ENCODE measurements at regions not wholly inside any gene's neighbourhood (a gene's known extent, or its start where the extent isn't known, plus 50 kb on each side); places are given as distances from the start of the nearest gene placed in this dataset.
"Not testable (repeated sequence)": the region's sequence is repeated elsewhere in the genome, so short reads cannot be mapped to it uniquely, and the experiment has no call there.

DNA sequence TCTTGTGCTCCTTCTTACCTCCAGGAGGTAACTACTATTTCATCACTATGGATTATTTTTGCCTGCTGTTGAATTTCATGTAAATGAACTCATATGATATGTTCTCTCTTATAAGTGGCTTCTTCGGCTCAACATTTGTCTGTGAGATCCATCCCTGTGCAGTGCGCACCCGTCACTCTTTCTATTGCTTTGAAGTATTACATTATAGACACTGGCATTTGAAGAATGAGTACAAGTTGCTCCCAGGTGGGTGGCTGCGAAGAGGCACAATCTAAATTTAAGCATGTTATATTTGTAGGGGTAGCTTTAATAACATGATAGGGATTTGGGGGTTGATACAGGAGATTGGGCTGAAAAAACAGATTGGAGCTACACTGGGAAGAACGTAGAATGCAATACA, 809.7 kb downstream of the CCSER2 start:
- TF ChIP-seq, protein P1, sequence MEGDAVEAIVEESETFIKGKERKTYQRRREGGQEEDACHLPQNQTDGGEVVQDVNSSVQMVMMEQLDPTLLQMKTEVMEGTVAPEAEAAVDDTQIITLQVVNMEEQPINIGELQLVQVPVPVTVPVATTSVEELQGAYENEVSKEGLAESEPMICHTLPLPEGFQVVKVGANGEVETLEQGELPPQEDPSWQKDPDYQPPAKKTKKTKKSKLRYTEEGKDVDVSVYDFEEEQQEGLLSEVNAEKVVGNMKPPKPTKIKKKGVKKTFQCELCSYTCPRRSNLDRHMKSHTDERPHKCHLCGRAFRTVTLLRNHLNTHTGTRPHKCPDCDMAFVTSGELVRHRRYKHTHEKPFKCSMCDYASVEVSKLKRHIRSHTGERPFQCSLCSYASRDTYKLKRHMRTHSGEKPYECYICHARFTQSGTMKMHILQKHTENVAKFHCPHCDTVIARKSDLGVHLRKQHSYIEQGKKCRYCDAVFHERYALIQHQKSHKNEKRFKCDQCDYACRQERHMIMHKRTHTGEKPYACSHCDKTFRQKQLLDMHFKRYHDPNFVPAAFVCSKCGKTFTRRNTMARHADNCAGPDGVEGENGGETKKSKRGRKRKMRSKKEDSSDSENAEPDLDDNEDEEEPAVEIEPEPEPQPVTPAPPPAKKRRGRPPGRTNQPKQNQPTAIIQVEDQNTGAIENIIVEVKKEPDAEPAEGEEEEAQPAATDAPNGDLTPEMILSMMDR (IDR thresholded peaks at IDR 0.05; ENCODE audit: borderline replicate concordance, insufficient read depth, low read depth, low read length) = no peak
- H3K4me3 ChIP-seq (ENCODE audit: low read depth, low read length) = no peak overlapping the region

DNA sequence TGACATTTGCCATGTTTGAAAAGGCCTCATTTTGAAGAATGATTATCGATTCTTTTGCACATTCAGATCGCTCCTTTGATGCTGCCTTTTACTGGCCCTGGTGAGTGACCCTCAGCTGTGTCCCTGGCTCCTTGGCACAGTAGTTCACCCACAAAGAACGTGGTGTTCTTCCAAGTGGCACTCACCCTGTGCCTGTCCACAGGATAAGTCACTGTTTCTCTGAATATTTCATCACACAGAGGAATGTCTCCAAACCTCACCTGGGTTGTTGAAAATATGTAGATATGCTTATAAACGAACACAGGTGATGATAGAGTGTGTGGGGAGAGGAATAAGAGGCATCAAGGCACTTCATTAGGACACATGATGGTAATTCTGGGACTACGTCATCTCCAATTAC, 810.7 kb downstream of the CCSER2 start:
- TF ChIP-seq, protein P1 (IDR thresholded peaks at IDR 0.05; ENCODE audit: borderline replicate concordance, insufficient read depth, low read depth, low read length) = no peak
- H3K4me3 ChIP-seq (ENCODE audit: low read depth, low read length) = no peak overlapping the region

DNA sequence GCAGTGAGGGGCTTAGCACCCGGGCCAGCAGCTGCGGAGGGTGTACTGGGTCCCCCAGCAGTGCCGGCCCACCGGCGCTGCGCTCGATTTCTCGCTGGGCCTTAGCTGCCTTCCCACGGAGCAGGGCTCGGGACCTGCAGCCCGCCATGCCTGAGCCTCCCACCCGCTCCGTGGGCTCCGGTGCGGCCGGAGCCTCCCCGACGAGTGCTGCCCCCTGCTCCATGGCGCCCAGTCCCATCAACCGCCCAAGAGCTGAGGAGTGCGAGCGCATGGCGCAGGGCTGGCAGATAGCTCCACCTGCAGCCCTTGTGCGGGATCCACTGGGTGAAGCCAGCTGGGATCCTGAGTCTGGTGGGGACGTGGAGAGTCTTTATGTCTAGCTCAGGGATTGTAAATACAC, 813.1 kb downstream of the CCSER2 start:
- H3K4me3 ChIP-seq (ENCODE audit: low read depth, low read length) = not testable (repeated sequence)

DNA sequence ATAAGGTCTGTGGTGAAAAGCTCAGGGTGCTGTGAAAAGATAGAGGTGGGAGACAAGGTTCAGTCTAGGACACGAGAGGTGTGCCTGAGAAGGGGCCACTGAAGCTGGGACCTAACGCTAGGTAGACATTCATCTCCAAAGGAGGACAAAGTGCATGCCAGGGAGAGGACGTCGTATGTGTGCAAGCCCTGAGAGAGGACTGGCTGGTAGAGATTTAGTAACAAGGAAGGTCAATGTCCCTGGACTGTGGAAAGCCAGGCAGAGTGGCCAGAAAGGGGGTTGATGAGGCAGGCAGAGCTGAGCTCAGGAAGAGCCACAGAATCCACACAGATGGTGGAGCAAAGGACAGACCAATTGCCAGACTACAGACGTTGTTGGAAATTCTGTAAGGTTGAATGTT, 817.6 kb downstream of the CCSER2 start:
- TF ChIP-seq, protein P1 (IDR thresholded peaks at IDR 0.05; ENCODE audit: borderline replicate concordance, insufficient read depth, low read depth, low read length) = no peak

DNA sequence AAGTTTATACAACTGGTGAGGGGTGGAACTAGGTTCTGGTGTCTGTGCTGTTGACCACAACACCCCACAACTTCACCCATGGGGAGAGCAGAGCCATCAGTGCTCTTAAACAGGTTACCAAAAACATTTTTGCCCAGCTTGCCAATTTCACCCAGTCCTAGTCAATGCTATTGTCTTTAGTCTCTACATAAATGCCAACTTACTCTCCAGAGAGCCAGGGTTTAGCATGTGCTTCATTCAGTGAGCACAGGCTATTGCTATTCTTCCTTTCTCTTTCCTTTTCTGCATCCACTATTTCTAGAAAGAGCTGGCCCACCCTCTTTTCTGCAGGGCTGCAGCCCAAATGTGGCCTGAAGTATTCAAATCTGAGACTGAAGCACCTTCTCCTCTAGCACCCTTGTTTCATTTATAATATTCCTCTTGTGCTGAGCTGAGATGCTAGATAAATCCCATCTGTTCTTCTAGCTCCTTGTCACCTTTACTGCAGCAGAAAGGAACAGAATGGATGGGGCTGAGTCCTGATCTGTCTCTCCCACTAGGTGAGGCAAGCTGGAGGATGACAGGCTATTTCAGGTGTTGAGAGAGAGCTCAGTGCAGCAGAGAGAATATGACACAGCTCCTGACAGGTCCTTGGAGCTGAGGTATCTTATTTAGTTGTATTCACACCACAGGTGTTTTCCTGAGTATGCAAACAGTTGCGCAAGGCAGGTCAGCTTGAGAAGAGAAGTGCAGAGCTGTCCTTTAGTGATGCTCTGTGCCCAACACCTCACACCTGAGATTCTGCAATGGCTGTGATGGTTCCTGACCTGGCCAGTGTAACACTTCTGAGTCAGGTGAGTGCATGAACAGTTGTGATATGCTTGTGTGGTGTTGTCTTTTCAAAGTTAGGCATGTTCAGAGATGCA, 819.2 kb downstream of the CCSER2 start:
- H3K4me3 ChIP-seq (ENCODE audit: low read depth, low read length) = no peak overlapping the region
- TF ChIP-seq, protein P1 (IDR thresholded peaks at IDR 0.05; ENCODE audit: borderline replicate concordance, insufficient read depth, low read depth, low read length) = no peak

More for the DNA sequence above, 817.6 kb downstream of the CCSER2 start:
- no peak overlapping the region for H3K4me3 ChIP-seq (ENCODE audit: low read depth, low read length)

DNA sequence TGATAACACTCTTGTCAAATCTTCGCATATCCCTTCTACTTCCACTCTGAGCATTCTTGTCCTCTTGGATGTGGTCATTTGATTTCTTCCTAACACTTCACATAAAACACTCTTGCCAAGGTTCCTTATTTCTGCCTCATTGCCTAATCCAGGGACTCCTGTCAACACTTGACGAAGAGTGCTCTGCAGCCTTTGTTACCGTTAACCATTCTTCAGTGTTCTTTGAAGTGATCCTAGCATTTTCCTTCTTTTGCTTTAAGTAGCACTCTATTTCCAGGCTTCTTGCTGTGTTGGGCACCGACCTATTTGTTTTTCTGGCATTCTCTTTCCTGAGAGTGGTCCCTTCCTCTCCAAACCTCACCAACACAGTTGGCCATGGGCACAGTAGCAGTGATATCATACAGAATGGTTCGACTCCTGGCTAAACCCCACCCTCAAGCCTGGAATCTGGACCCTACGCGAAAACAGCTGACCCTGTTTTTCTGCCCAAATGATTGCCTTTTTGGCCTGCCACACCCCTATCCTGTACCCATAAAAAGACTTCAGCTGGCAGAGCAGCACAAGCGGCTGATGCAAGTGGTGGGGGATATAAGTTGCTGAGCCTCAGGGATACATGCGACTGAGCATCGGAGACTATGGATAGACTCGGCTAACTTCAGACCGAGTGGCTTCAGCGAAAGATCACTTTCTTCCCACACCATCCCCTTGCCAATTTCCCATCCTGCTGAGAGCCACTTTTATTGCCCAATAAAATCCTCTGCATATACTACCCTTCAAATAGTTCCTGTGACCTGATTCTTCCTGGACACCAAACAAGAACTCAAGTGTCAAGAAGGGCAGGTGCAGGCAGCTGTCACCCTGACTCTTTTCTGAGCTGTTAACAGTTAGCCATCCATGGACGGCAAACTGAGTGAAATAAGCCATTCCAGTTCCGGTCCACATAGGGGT, 820.6 kb downstream of the CCSER2 start:
- TF ChIP-seq, protein P1 (IDR thresholded peaks at IDR 0.05; ENCODE audit: borderline replicate concordance, insufficient read depth, low read depth, low read length) = no peak
- no peak overlapping the region for H3K4me3 ChIP-seq (ENCODE audit: low read depth, low read length)

DNA sequence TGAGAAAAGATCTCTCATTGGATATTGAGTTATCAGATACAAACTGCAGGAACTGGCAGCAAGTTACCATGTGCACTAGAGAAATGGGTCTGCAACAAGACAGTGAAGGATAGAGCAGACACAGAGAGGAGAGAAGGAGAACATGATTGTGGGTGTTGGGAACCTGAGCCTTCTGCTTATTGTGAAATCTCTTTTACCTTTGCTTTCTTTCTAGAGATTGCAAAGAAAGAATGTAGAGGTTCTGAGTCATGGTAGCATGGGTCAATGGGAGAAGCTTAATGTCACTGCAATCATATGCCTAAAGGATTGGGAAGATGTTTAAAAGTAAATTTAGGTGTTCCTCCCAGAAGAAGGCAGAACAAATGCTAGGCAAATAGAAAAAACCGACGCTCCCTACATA, 821.4 kb downstream of the CCSER2 start:
- TF ChIP-seq, protein P1 (IDR thresholded peaks at IDR 0.05; ENCODE audit: borderline replicate concordance, insufficient read depth, low read depth, low read length) = no peak
- no peak overlapping the region for H3K4me3 ChIP-seq (ENCODE audit: low read depth, low read length)
